ENCODE measurements at regions not wholly inside any gene's neighbourhood (a gene's known extent, or its start where the extent isn't known, plus 50 kb on each side); places are given as distances from the start of the nearest gene placed in this dataset.

- H3K27ac ChIP-seq (ENCODE audit: low read length) = no peak overlapping the region
- H3K27me3 ChIP-seq (ENCODE audit: control insufficient read depth, insufficient read depth, low read length) = no peaks in the 10 kb centered on the region
- ChIA-PET CTCF (no interaction called here), POLR2A (no interaction called here)
- H3K4me3 ChIP-seq (ENCODE audit: low read depth in 2 of 2, low read length in 2 of 2) = no peak overlapping the region
- no peaks in the 10 kb centered on the region for H3K36me3 ChIP-seq (ENCODE audit: control insufficient read depth, insufficient read depth, low read length)
- TF ChIP-seq REST (IDR thresholded peaks at IDR 0.05; ENCODE audit: insufficient read depth in 1 of 2, low read depth in 2 of 2, low read length in 1 of 2) (no peak), TCF7L2 (IDR thresholded peaks at IDR 0.05; ENCODE audit: low read depth, low read length) (no peak), SIN3A (IDR thresholded peaks at IDR 0.05; ENCODE audit: borderline replicate concordance, insufficient read depth, low read depth, low read length) (no peak), POLR2AphosphoS5 (IDR thresholded peaks at IDR 0.05; ENCODE audit: low read depth, low read length) (no peak), CTCF (IDR thresholded peaks at IDR 0.05) (no peak)
- H3K9me3 ChIP-seq (ENCODE audit: control insufficient read depth, insufficient read depth, low read depth, low read length) = no peaks in the 10 kb centered on the region
- no peak for ATAC-seq
- no peak for DNase-seq (ENCODE audit: low read depth, low spot score)
- no TSS peak for BruUV-seq (replicated peaks)
- no peaks in the 10 kb centered on the region for H3K4me1 ChIP-seq (ENCODE audit: control insufficient read depth, insufficient read depth, low read length)
- intact Hi-C loops (cut with micrococcal nuclease; ENCODE audit: unreplicated experiment) (no loop called here), in situ Hi-C loops (cut with HindIII; ENCODE audit: low pct_unique_long_range_greater_than_20kb, low sequenced_read_pairs) (no loop called here)
Measured at GRCh38 chr12:91287753-91288152, 105.1 kb upstream of the DCN start.

GRCh38 chr12:91278126-91278525, 95.5 kb upstream of the DCN start:
- no peak for ATAC-seq
- no peak overlapping the region for H3K4me3 ChIP-seq (ENCODE audit: low read depth in 2 of 2, low read length in 2 of 2)
- no peaks in the 10 kb centered on the region for H3K9me3 ChIP-seq (ENCODE audit: control insufficient read depth, insufficient read depth, low read depth, low read length)
- no peaks in the 10 kb centered on the region for H3K36me3 ChIP-seq (ENCODE audit: control insufficient read depth, insufficient read depth, low read length)
- CTCF ChIA-PET = no interaction called here
- no peak overlapping the region for H3K27ac ChIP-seq (ENCODE audit: low read length)
- intact Hi-C loops (cut with micrococcal nuclease; ENCODE audit: unreplicated experiment) (no loop called here), in situ Hi-C loops (cut with HindIII; ENCODE audit: low pct_unique_long_range_greater_than_20kb, low sequenced_read_pairs) (no loop called here)
- POLR2A ChIA-PET = no interaction called here
- TF ChIP-seq SIN3A (IDR thresholded peaks at IDR 0.05; ENCODE audit: borderline replicate concordance, insufficient read depth, low read depth, low read length) = no peak
- no TSS peak for BruUV-seq (replicated peaks)
- H3K27me3 ChIP-seq (ENCODE audit: control insufficient read depth, insufficient read depth, low read length) = no peaks in the 10 kb centered on the region
- H3K4me1 ChIP-seq (ENCODE audit: control insufficient read depth, insufficient read depth, low read length) = no peaks in the 10 kb centered on the region
- no peak for DNase-seq (ENCODE audit: low read depth, low spot score)

GRCh38 chr12:91276509-91276908, 93.9 kb upstream of the DCN start:
- ChIA-PET CTCF (interaction anchor here (0.6 kb wide), 1 partner anchor 74 kb away, joined by 4 read pairs; no protein-coding TSS in a partner anchor), POLR2A (no interaction called here)
- intact Hi-C loops (cut with micrococcal nuclease; ENCODE audit: unreplicated experiment) = no loop called here
- in situ Hi-C loops (cut with HindIII; ENCODE audit: low pct_unique_long_range_greater_than_20kb, low sequenced_read_pairs) = no loop called here
- TF ChIP-seq TCF7L2 (IDR thresholded peaks at IDR 0.05; ENCODE audit: low read depth, low read length) = no peak
- no peak for TF ChIP-seq SIN3A (IDR thresholded peaks at IDR 0.05; ENCODE audit: borderline replicate concordance, insufficient read depth, low read depth, low read length)
- TF ChIP-seq POLR2AphosphoS5 (IDR thresholded peaks at IDR 0.05; ENCODE audit: low read depth, low read length) = no peak
- no TSS peak for BruUV-seq (replicated peaks)
- no peak for ATAC-seq
- Histone ChIP-seq H3K36me3 (ENCODE audit: control insufficient read depth, insufficient read depth, low read length) (no peaks in the 10 kb centered on the region), H3K9me3 (ENCODE audit: control insufficient read depth, insufficient read depth, low read depth, low read length) (no peaks in the 10 kb centered on the region), H3K4me3 (ENCODE audit: low read depth in 2 of 2, low read length in 2 of 2) (no peak overlapping the region), H3K27ac (ENCODE audit: low read length) (no peak overlapping the region), H3K27me3 (ENCODE audit: control insufficient read depth, insufficient read depth, low read length) (no peaks in the 10 kb centered on the region), H3K4me1 (ENCODE audit: control insufficient read depth, insufficient read depth, low read length) (no peaks in the 10 kb centered on the region)
- DNase-seq (ENCODE audit: low read depth, low spot score) = no peak
